COR-L47 (cell line): ENCODE measurements at regions not wholly inside any gene's neighbourhood (a gene's known extent, or its start where the extent isn't known, plus 50 kb on each side); places are given as distances from the start of the nearest gene placed in this dataset.

Experiments used
- DNase-seq: peaks from one replicate; lab custom pipeline; 2025; lab: John Stamatoyannopoulos, UW

- no peak for DNase-seq
Observed at GRCh38 chr15:62545467-62546227, 380.6 kb upstream of the C2CD4B start.

GRCh38 chr15:62546628-62547027 lies 381.5 kb upstream of the C2CD4B start:
- no peak for DNase-seq

- no peak for DNase-seq
Observed at GRCh38 chr15:62547584-62547983, 382.5 kb upstream of the C2CD4B start.

GRCh38 chr15:62549345-62549970 lies 384.4 kb upstream of the C2CD4B start:
- DNase-seq, result peak; percentile 19

GRCh38 chr15:62550106-62550505 lies 385.0 kb upstream of the C2CD4B start:
- no peak for DNase-seq

- DNase-seq, result no peak
Observed at GRCh38 chr15:62552444-62552843, 387.4 kb upstream of the C2CD4B start.

GRCh38 chr15:62553911-62554563 lies 389.0 kb upstream of the C2CD4B start:
- no peak for DNase-seq

GRCh38 chr15:62558640-62559380 lies 393.7 kb upstream of the C2CD4B start:
- no peak for DNase-seq

GRCh38 chr15:62559381-62559733 lies 394.3 kb upstream of the C2CD4B start:
- DNase-seq, result no peak

GRCh38 chr15:62561059-62561519 lies 396.0 kb upstream of the C2CD4B start:
- DNase-seq, result no peak

GRCh38 chr15:62561571-62561970 lies 396.5 kb upstream of the C2CD4B start:
- no peak for DNase-seq

GRCh38 chr15:62564886-62565633 lies 400.0 kb upstream of the C2CD4B start:
- DNase-seq, result no peak

- DNase-seq, result no peak
Observed at GRCh38 chr15:62565634-62566026, 400.5 kb upstream of the C2CD4B start.

GRCh38 chr15:62566248-62566647 lies 401.2 kb upstream of the C2CD4B start:
- no peak for DNase-seq

- DNase-seq, result no peak
Observed at GRCh38 chr15:62567501-62567900, 402.4 kb upstream of the C2CD4B start.

GRCh38 chr15:62568004-62568403 lies 402.9 kb upstream of the C2CD4B start:
- DNase-seq, result no peak

- DNase-seq, result no peak
Observed at GRCh38 chr15:62568702-62569101, 403.6 kb upstream of the C2CD4B start.

- DNase-seq, result peak; percentile 95
Observed at GRCh38 chr15:62569460-62570404, 404.6 kb upstream of the C2CD4B start.

GRCh38 chr15:62570405-62570783 lies 405.3 kb upstream of the C2CD4B start:
- DNase-seq, result no peak

- DNase-seq, result no peak
Observed at GRCh38 chr15:62571072-62571471, 406.0 kb upstream of the C2CD4B start.

- no peak for DNase-seq
Observed at GRCh38 chr15:62572797-62573196, 407.7 kb upstream of the C2CD4B start.
